OCI-LY1 (cell line): ENCODE measurements at regions not wholly inside any gene's neighbourhood (a gene's known extent, or its start where the extent isn't known, plus 50 kb on each side); places are given as distances from the start of the nearest gene placed in this dataset.

Experiments used
- H2AFZ ChIP-seq: fragments of 200-600 bp; sonication (generic), shearing (Covaris generic); 2 replicates; pipeline ENCODE4 v1.6.0; 2014; ENCODE audit warnings: antibody characterized with exemption, mild to moderate bottlenecking, low read length
- H3F3A ChIP-seq: fragments of 200-600 bp; sonication (generic), shearing (Covaris generic); 2 replicates; pipeline ENCODE4 v1.6.0; 2014; ENCODE audit warnings: mild to moderate bottlenecking, antibody characterized with exemption, low read length, moderate library complexity; ENCODE audit not compliant: insufficient read depth
- H3K27ac ChIP-seq: fragments of 200-600 bp; sonication (generic); 2 replicates; pipeline ENCODE4 v1.5.1; 2014; ENCODE audit warnings: low read length, mixed run types, mild to moderate bottlenecking, low read depth; ENCODE audit not compliant: poor library complexity, severe bottlenecking
- H3K27me3 ChIP-seq: fragments of 200-600 bp; sonication (generic); 2 replicates; pipeline ENCODE4 v1.6.0; 2014; ENCODE audit warnings: antibody characterized with exemption, mild to moderate bottlenecking, low read length, moderate library complexity; ENCODE audit not compliant: insufficient read depth
- H3K36me3 ChIP-seq: fragments of 200-600 bp; sonication (generic); 2 replicates; pipeline ENCODE4 v1.6.1; 2014; ENCODE audit warnings: mild to moderate bottlenecking, antibody characterized with exemption, low read length, moderate library complexity, mixed read lengths; ENCODE audit not compliant: insufficient read depth
- H3K4me1 ChIP-seq: fragments of 200-600 bp; sonication (generic); 2 replicates; pipeline ENCODE4 v1.5.1; 2014; ENCODE audit warnings: mild to moderate bottlenecking, low read length, moderate library complexity; ENCODE audit not compliant: insufficient read depth, severe bottlenecking
- H3K4me2 ChIP-seq: fragments of 200-600 bp; sonication (generic), shearing (Covaris generic); 2 replicates; pipeline ENCODE4 v1.6.1; 2014; ENCODE audit warnings: low read length
- H3K4me3 ChIP-seq: fragments of 200-600 bp; sonication (generic); 2 replicates; pipeline ENCODE4 v1.5.1; 2014; ENCODE audit warnings: low read length, low read depth, mild to moderate bottlenecking, mixed read lengths; ENCODE audit not compliant: poor library complexity, severe bottlenecking
- H3K79me2 ChIP-seq: fragments of 200-600 bp; shearing (Covaris generic); 2 replicates; pipeline ENCODE4 v1.6.1; 2016; ENCODE audit warnings: mixed run types, low read length, mixed read lengths; ENCODE audit not compliant: insufficient read depth
- H3K9ac ChIP-seq: fragments of 200-600 bp; sonication (generic), shearing (Covaris generic); 2 replicates; pipeline ENCODE4 v1.6.1; 2014; ENCODE audit warnings: mild to moderate bottlenecking, low read length, mixed read lengths
- H3K9me2 ChIP-seq: fragments of 200-600 bp; sonication (generic), shearing (Covaris generic); 2 replicates; pipeline ENCODE4 v1.6.1; 2014; ENCODE audit warnings: low read depth, mild to moderate bottlenecking, low read length, mixed read lengths
- H3K9me3 ChIP-seq: fragments of 200-600 bp; shearing (Covaris generic); 2 replicates; pipeline ENCODE4 v1.6.1; 2014; ENCODE audit warnings: low read length, mixed read lengths
- H4K20me1 ChIP-seq: fragments of 200-600 bp; sonication (generic), shearing (Covaris generic); 2 replicates; pipeline ENCODE4 v1.6.0; 2016; ENCODE audit warnings: mild to moderate bottlenecking, low read length; ENCODE audit not compliant: insufficient read depth
- CTCF ChIP-seq: fragments of 200-600 bp; sonication (generic), shearing (Covaris generic); IDR thresholded peaks from 2 replicates; pipeline ENCODE4 v1.5.1; 2017; ENCODE audit warnings: mild to moderate bottlenecking, antibody characterized with exemption, low read length, moderate library complexity, mixed read lengths
- EZH2 ChIP-seq: fragments of 200-600 bp; sonication (generic), shearing (Covaris generic); IDR thresholded peaks from 2 replicates; pipeline ENCODE4 v1.8.0; 2017; ENCODE audit warnings: borderline replicate concordance, mixed run types, mild to moderate bottlenecking, antibody characterized with exemption, low read length, moderate library complexity, mixed read lengths

- Histone ChIP-seq H2AFZ (no peak overlapping the region), H3K27ac (no peak overlapping the region), H4K20me1 (no peaks in the 10 kb centered on the region), H3F3A (no peaks in the 10 kb centered on the region), H3K27me3 (no peaks in the 10 kb centered on the region), H3K79me2 (no peaks in the 10 kb centered on the region), H3K4me2 (no peak overlapping the region), H3K9me3 (no peaks in the 10 kb centered on the region), H3K9me2 (no peaks in the 10 kb centered on the region), H3K4me1 (peaks cover 15% of the 10 kb centered on the region), H3K36me3 (no peaks in the 10 kb centered on the region; the same call in 1 of the 2 replicates), H3K4me3 (no peak overlapping the region), H3K9ac (no peak overlapping the region)
- TF ChIP-seq EZH2: no peak
- no peak for TF ChIP-seq CTCF
Measured at GRCh38 chr22:22432479-22432878, 76.1 kb downstream of the ZNF280B start.

GRCh38 chr22:22432937-22433336 is 75.6 kb downstream of the ZNF280B start:
- Histone ChIP-seq H2AFZ (no peak overlapping the region), H3K79me2 (no peaks in the 10 kb centered on the region), H4K20me1 (no peaks in the 10 kb centered on the region), H3K4me2 (no peak overlapping the region), H3K4me1 (peaks cover 11% of the 10 kb centered on the region), H3K27me3 (no peaks in the 10 kb centered on the region), H3K27ac (no peak overlapping the region), H3K9me3 (no peaks in the 10 kb centered on the region), H3F3A (no peaks in the 10 kb centered on the region), H3K9me2 (no peaks in the 10 kb centered on the region), H3K9ac (no peak overlapping the region), H3K4me3 (no peak overlapping the region), H3K36me3 (no peaks in the 10 kb centered on the region; the same call in 1 of the 2 replicates)
- TF ChIP-seq CTCF (no peak), EZH2 (no peak)

- H3K36me3 ChIP-seq: no peaks in the 10 kb centered on the region; the same call in 1 of the 2 replicates
- no peak overlapping the region for H3K9ac ChIP-seq
- H3K4me1 ChIP-seq: peaks cover 9% of the 10 kb centered on the region
- no peak overlapping the region for H2AFZ ChIP-seq
- H3F3A ChIP-seq: no peaks in the 10 kb centered on the region
- TF ChIP-seq CTCF (no peak), EZH2 (no peak)
- H3K4me2 ChIP-seq: no peak overlapping the region
- H3K79me2 ChIP-seq: no peaks in the 10 kb centered on the region
- no peaks in the 10 kb centered on the region for H4K20me1 ChIP-seq
- no peaks in the 10 kb centered on the region for H3K27me3 ChIP-seq
- H3K4me3 ChIP-seq: no peak overlapping the region
- H3K9me2 ChIP-seq: no peaks in the 10 kb centered on the region
- H3K27ac ChIP-seq: no peak overlapping the region
- no peaks in the 10 kb centered on the region for H3K9me3 ChIP-seq
Measured at GRCh38 chr22:22433770-22434169, 74.8 kb downstream of the ZNF280B start.
